GM12878 (cell line): ENCODE measurements at regions not wholly inside any gene's neighbourhood (a gene's known extent, or its start where the extent isn't known, plus 50 kb on each side); places are given as distances from the start of the nearest gene placed in this dataset.

Source experiments
- ATAC-seq: fragments of 200-7000 bp; cut with Tn5 transposase; 3 replicates; pipeline ENCODE4 v1.9.1; 2020; ENCODE audit warnings: mild to moderate bottlenecking, moderate library complexity
- BruUV-seq: library from RNA; stranded (reverse); fragments of 400-500 nt; replicated peaks from 2 replicates; lab custom pipeline; 2021; lab: Mats Ljungman, UMichigan
- CTCF ChIA-PET: fragments of 300-600 bp; sonication (Branson Sonifier 250); formaldehyde crosslinking; extraction: SDS; loops from one replicate; lab custom pipeline; 2021; ENCODE audit warnings: inconsistent platforms; lab: Yijun Ruan, JAX
- POLR2A ChIA-PET: fragments of 350-600 bp; formaldehyde crosslinking; extraction: SDS; loops from one replicate; lab custom pipeline; 2021; ENCODE audit warnings: inconsistent platforms; lab: Charles Lee
- RAD21 ChIA-PET: fragments of 300-600 bp; sonication (Branson Sonifier 250); formaldehyde crosslinking; loops from one replicate; lab custom pipeline; 2023; ENCODE audit warnings: antibody characterized with exemption; ENCODE audit not compliant: unreplicated experiment; lab: Charles Lee
- SMC1A ChIA-PET: fragments of 300-600 bp; sonication (Branson Sonifier 250); formaldehyde crosslinking; loops from one replicate; lab custom pipeline; 2023; ENCODE audit not compliant: unreplicated experiment, uncharacterized antibody; lab: Charles Lee
- DNase-seq: peaks from one replicate; pipeline ENCODE4 v3.0.0-alpha.2; 2011; ENCODE audit warnings: low read depth, low spot score
- FAIRE-seq: peaks from 3 replicates; lab custom pipeline; 2011; peaks lifted over from hg19 to GRCh38; lab: Jason Lieb, UNC
- H2AFZ ChIP-seq: 2 replicates; pipeline ENCODE4 v1.6.0; 2011; ENCODE audit warnings: low read depth, low read length, control low read depth; ENCODE audit not compliant: control insufficient read depth
- H3K27ac ChIP-seq: 2 replicates; pipeline ENCODE4 v1.5.1; 2011; ENCODE audit warnings: control low read depth; ENCODE audit not compliant: control insufficient read depth, insufficient read depth
- H3K27me3 ChIP-seq, 2 experiments: replicated peaks in 1 of 2; 2 replicates each; pipeline versions ENCODE4 v1.6.0 to v1.6.1; 2011; ENCODE audit warnings: low read length in 1 of 2; ENCODE audit not compliant: control insufficient read depth in 2 of 2, insufficient read depth in 2 of 2
- H3K36me3 ChIP-seq, 2 experiments: 2 replicates each; pipeline ENCODE4 v1.5.1; 2011; ENCODE audit warnings: low read length in 1 of 2; ENCODE audit not compliant: control insufficient read depth in 2 of 2, insufficient read depth in 2 of 2
- H3K4me1 ChIP-seq: 2 replicates; pipeline ENCODE4 v1.6.1; 2011; ENCODE audit warnings: mild to moderate bottlenecking, low read length, moderate library complexity, mixed read lengths; ENCODE audit not compliant: control insufficient read depth, insufficient read depth
- H3K4me2 ChIP-seq: 2 replicates; pipeline ENCODE4 v1.6.0; 2011; ENCODE audit warnings: control low read depth; ENCODE audit not compliant: control insufficient read depth, insufficient read depth
- H3K4me3 ChIP-seq: fragments of 200-600 bp; sonication (generic); 2 replicates; pipeline ENCODE4 v1.5.1; 2016
- H3K79me2 ChIP-seq: 2 replicates; pipeline ENCODE4 v1.6.0; 2011; ENCODE audit warnings: low read length; ENCODE audit not compliant: control insufficient read depth, insufficient read depth
- H3K9ac ChIP-seq: 2 replicates; pipeline ENCODE4 v1.8.0; 2011; ENCODE audit warnings: low read length, control low read depth, mixed read lengths; ENCODE audit not compliant: control insufficient read depth, insufficient read depth
- H3K9me3 ChIP-seq: replicated peaks from 3 replicates; pipeline ENCODE4 v1.5.1; 2011; ENCODE audit warnings: mild to moderate bottlenecking, low read length; ENCODE audit not compliant: control insufficient read depth, insufficient read depth
- H4K20me1 ChIP-seq: 2 replicates; pipeline ENCODE4 v1.6.0; 2011; ENCODE audit not compliant: control insufficient read depth, insufficient read depth
- BACH1 ChIP-seq: fragments of 450-650 bp; IDR thresholded peaks from 2 replicates; pipeline ENCODE4 v1.6.1; 2017; ENCODE audit warnings: mild to moderate bottlenecking, borderline replicate concordance
- EZH2 ChIP-seq: IDR thresholded peaks from 2 replicates; pipeline ENCODE4 v1.6.1; 2012; ENCODE audit warnings: low read depth, mild to moderate bottlenecking, control low read depth, inconsistent platforms, low read length, borderline replicate concordance; ENCODE audit not compliant: control insufficient read depth
- GABPA ChIP-seq: IDR thresholded peaks from 2 replicates; pipeline ENCODE4 v1.6.1; 2014; ENCODE audit warnings: antibody characterized with exemption, low read depth, mild to moderate bottlenecking, inconsistent platforms
- HDAC6 ChIP-seq: fragments of 200-600 bp; sonication (generic); IDR thresholded peaks from one replicate; pipeline ENCODE4 v1.8.0; 2017; ENCODE audit warnings: antibody characterized with exemption; ENCODE audit not compliant: unreplicated experiment
- KAT2A ChIP-seq: conservative IDR thresholded peaks from 2 replicates; pipeline ENCODE4 v1.6.1; 2011; ENCODE audit warnings: low read depth, low read length; ENCODE audit not compliant: control insufficient read depth
- KLF5 ChIP-seq: fragments of 450-650 bp; IDR thresholded peaks from 2 replicates; pipeline ENCODE4 v1.6.1; 2014; ENCODE audit warnings: mild to moderate bottlenecking; ENCODE audit not compliant: partially characterized antibody
- MXI1 ChIP-seq: fragments of 150-350 bp; IDR thresholded peaks from 2 replicates; pipeline ENCODE4 v1.6.1; 2011; ENCODE audit warnings: low read depth, mild to moderate bottlenecking, inconsistent platforms, low read length, improper control_type of control experiment
- NFYA ChIP-seq: IDR thresholded peaks from 2 replicates; pipeline ENCODE4 v1.6.1; 2011; ENCODE audit warnings: low read depth, mild to moderate bottlenecking, low read length, improper control_type of control experiment, borderline replicate concordance
- PAX8 ChIP-seq: fragments of 450-650 bp; IDR thresholded peaks from 2 replicates; pipeline ENCODE4 v1.6.1; 2017; ENCODE audit warnings: mild to moderate bottlenecking, moderate library complexity
- PKNOX1 ChIP-seq: fragments of 450-650 bp; IDR thresholded peaks from 2 replicates; pipeline ENCODE4 v1.6.1; 2016; ENCODE audit warnings: mild to moderate bottlenecking
- POLR2A ChIP-seq: IDR thresholded peaks from 2 replicates; pipeline ENCODE4 v1.6.1; 2011; ENCODE audit warnings: low read depth, mild to moderate bottlenecking, low read length
- POLR2AphosphoS5 ChIP-seq: IDR thresholded peaks from 2 replicates; pipeline ENCODE4 v1.6.1; 2011; ENCODE audit warnings: mild to moderate bottlenecking, low read length, inconsistent platforms
- RFX5 ChIP-seq: IDR thresholded peaks from 2 replicates; pipeline ENCODE4 v1.6.1; 2011; ENCODE audit warnings: low read depth, low read length, improper control_type of control experiment
- SP1 ChIP-seq: IDR thresholded peaks from one replicate; pipeline ENCODE4 v1.6.1; 2011; ENCODE audit warnings: low read depth, low read length
- WRNIP1 ChIP-seq: IDR thresholded peaks from 2 replicates; pipeline ENCODE4 v1.6.1; 2011; ENCODE audit warnings: low read depth, low read length, improper control_type of control experiment, borderline replicate concordance
- ZBED1 ChIP-seq: IDR thresholded peaks from 2 replicates; pipeline ENCODE4 v1.6.1; 2016; ENCODE audit warnings: borderline replicate concordance
- ZNF687 ChIP-seq: fragments of 450-650 bp; IDR thresholded peaks from 2 replicates; pipeline ENCODE4 v1.6.1; 2017; ENCODE audit warnings: mild to moderate bottlenecking, moderate library complexity
- WGBS: methylation state at CpG from one replicate; pipeline ENCODE4 v1.1.6; 2016; ENCODE audit warnings: low lambda C conversion rate; ENCODE audit not compliant: insufficient replicate concordance, insufficient coverage; ENCODE audit errors: missing lambda C conversion rate; 5-methylcytosine and 5-hydroxymethylcytosine counted together
- in situ Hi-C: fragments of 300-500 bp; cut with MboI; formaldehyde crosslinking; loops from 9 replicates; pipeline ENCODE4 v1.14.3; 2018; ENCODE audit warnings: mixed read lengths
- intact Hi-C: fragments of 100-400 bp; cut with micrococcal nuclease; formaldehyde crosslinking; loops from one replicate; pipeline ENCODE4 v1.14.2; 2022; ENCODE audit not compliant: unreplicated experiment

GRCh38 chr17:52233176-52233575 lies 74.7 kb upstream of the CA10 start (continued):
- TF ChIP-seq ZNF687 (no peak), NFYA (no peak), WRNIP1 (no peak), MXI1 (no peak), PAX8 (no peak), KAT2A (no peak), SP1 (no peak), POLR2AphosphoS5 (no peak), KLF5 (no peak), RFX5 (no peak)

- ChIA-PET POLR2A (no interaction called here), SMC1A (interaction anchor here (0.6 kb wide), 1 partner anchor 868 kb away, joined by 3 read pairs; no protein-coding TSS in a partner anchor), CTCF (no interaction called here), RAD21 (no interaction called here)
- no TSS peak for BruUV-seq
- FAIRE-seq (no peak), ATAC-seq (no peak), DNase-seq (no peak)
- Histone ChIP-seq H3K9ac (no peak overlapping the region), H3K27me3 (no peaks in the 10 kb centered on the region), H3K4me2 (no peak overlapping the region), H3K27ac (no peak overlapping the region), H3K4me1 (no peaks in the 10 kb centered on the region), H4K20me1 (no peaks in the 10 kb centered on the region), H3K4me3 (no peak overlapping the region), H3K79me2 (no peaks in the 10 kb centered on the region), H3K36me3 (no peaks in the 10 kb centered on the region), H2AFZ (no peak overlapping the region), H3K9me3 (no peaks in the 10 kb centered on the region)
- in situ Hi-C loops, result no loop called here
- no peak for TF ChIP-seq GABPA
- no peak for TF ChIP-seq BACH1
- TF ChIP-seq POLR2A, result no peak
- TF ChIP-seq HDAC6, result no peak
- no peak for TF ChIP-seq EZH2
- TF ChIP-seq PKNOX1, result no peak
- TF ChIP-seq ZBED1, result no peak
- intact Hi-C loops, result no loop called here
- WGBS, result 13% methylated on average over 3 of the region's 3 CpGs
Measured at GRCh38 chr17:52228823-52229222, 70.3 kb upstream of the CA10 start.
